HG03139 (cell line): ENCODE measurements at regions not wholly inside any gene's neighbourhood (a gene's known extent, or its start where the extent isn't known, plus 50 kb on each side); places are given as distances from the start of the nearest gene placed in this dataset.

Experiments
- ATAC-seq: cut with Tn5 transposase; IDR thresholded peaks from one replicate; pipeline ENCODE4 v1.9.1; 2021; ENCODE audit not compliant: unreplicated experiment

DNA sequence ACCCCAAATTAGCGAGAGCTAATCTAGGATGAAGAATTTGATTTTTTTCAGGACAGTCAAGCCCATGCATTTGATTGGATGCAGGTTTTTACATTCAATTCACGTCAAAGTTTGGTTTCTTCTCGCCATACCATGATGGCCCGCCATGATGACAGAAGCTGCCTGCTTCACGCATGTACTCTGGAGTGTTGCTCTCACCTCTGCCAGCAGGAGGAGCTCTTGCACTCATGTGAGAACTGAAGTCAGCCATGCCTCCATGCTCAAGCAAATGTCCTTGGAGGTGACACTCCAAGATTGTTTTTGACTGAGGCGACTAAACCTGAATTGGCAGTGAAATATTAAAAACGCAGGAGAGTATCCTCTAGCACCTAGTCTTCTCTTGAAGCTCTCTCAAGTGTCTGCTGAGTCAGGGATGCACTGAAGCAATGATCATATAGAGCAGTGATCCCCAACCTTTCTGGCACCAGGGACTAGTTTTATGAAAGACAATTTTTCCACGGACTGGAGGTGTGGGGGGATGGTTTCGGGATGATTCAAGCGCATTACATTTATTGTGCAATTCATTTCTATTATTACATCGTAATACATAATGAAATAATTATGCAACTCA lies 120.9 kb downstream of the SAMMSON start:
- ATAC-seq: peak; percentile 95

DNA sequence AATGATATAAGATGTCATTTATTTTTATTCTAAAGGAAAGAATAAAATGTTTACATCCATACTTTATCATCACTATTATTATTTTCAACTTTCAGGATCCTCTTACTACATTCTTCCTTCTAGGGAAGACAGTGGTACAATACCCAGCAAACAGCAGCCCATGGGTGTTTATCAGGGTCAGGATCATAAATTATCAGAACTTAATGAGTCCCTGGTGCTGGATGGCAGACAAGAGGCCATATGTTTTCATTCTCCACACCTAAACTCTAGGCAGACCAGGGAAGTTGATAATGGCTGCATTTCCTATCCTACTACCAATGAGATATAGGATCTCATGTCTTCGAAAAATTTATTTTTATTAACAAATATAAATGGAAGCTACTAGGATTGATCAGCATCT lies 127.7 kb downstream of the SAMMSON start:
- no peak for ATAC-seq

DNA sequence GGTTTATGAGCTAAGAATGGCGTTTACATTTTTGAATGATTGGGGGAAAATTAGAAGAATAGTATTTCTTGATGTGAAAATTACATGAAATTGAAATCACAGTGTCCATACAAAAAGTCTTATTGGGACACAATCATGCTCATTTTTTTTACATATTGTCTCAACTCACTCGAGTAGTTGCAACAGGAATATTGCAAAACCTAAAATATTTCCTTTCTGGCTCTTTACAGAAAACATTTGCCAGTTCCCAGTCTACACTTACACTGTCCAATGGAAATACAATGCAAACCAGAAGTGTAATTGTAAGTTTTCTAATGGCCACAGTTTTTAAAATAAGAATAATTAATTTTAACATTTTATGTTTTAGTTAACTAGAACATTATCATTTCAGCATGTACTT lies 137.8 kb downstream of the SAMMSON start:
- no peak for ATAC-seq

DNA sequence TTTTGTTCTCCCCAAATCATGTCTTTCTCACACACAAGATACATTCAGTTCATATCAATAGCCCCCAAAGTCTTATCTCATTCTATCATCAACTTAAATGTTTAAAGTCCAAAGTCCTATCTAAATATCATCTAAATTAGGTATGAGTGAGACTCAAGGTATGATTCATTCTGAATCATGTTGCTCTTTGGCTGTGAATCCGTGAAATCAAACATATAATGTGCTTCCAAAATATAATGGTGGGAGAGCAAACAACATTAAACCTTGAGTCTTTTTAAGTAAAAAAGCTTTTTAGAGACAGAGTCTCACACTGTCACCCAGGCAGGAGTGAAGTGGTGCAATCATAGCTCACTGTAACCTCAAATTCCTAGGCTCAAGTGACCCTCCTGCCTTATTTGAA lies 139.1 kb downstream of the SAMMSON start:
- no peak for ATAC-seq
